HG03571 (cell line): ENCODE measurements at regions not wholly inside any gene's neighbourhood (a gene's known extent, or its start where the extent isn't known, plus 50 kb on each side); places are given as distances from the start of the nearest gene placed in this dataset.
A peak's percentile ranks its signal among the peaks of the same experiment; 100 is the strongest.

Experiments
- ATAC-seq: cut with Tn5 transposase; IDR thresholded peaks from one replicate; pipeline ENCODE4 v1.9.1; 2021; ENCODE audit not compliant: unreplicated experiment

GRCh38 chr6:51365566-51365965, 546.9 kb downstream of the TFAP2B start:
- ATAC-seq: no peak

GRCh38 chr6:51369485-51369884, 550.8 kb downstream of the TFAP2B start:
- no peak for ATAC-seq

GRCh38 chr6:51382847-51383246, 564.2 kb downstream of the TFAP2B start:
- ATAC-seq: no peak

DNA sequence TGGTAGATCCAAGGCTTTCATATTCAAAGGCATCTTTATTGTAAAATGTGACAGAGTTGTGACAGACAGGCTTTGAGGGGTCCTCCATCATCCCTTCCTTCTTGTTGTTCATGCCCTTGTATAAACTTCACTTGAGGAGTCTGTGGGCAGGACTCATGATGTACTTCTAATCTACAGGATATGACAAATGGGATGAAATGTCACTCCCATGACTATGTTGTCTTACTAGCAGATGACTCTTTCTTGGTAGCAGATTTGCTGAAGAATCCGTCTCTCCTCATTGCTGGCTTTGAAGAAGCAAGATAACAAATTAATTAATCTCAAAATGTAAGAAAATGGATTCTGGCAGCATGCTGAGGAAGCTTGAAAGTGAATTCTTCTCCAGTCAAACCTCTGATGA, 566.1 kb downstream of the TFAP2B start:
- no peak for ATAC-seq

- no peak for ATAC-seq
Measured at GRCh38 chr6:51386347-51386836, 567.7 kb downstream of the TFAP2B start.

DNA sequence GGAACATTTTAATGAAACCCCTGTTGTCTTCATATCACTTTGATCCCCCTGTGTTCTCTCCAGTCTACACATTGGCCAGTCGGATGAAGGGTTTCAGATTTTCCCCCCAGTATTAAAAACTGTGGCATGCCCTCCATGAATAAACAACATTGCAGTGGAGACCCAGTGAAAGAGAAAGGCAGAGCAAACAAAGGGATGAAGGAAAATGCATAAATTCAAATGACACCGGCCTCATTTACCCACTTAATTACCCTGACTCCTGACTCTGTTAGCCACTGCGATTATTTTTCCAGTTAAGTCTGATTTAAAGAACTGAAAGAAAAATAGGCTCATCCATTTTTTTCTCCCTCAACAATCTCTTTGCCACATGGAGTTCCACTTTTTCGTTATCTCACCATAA, 569.2 kb downstream of the TFAP2B start:
- no peak for ATAC-seq

DNA sequence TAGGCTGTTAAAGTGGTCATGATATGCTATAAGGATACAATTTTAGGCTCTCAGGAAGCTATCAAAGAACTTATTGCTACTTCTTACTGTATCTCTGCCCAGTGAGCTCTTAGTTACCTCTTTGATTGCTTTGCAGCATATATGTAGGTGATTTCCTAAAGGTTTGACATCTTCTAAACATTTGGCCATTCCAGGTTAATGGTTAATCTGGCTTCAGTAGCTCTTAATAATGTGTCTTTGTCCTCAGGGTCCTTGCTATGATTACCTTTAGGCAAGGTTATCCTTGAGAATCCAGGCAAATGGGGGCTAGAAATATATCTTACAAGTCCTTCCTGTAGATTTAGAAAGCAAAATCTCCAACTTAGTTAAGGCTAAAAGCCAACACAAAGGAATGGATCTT, 575.4 kb downstream of the TFAP2B start:
- ATAC-seq: no peak

- peak; percentile 64 for ATAC-seq
Measured at GRCh38 chr6:51396583-51396982, 577.9 kb downstream of the TFAP2B start.

DNA sequence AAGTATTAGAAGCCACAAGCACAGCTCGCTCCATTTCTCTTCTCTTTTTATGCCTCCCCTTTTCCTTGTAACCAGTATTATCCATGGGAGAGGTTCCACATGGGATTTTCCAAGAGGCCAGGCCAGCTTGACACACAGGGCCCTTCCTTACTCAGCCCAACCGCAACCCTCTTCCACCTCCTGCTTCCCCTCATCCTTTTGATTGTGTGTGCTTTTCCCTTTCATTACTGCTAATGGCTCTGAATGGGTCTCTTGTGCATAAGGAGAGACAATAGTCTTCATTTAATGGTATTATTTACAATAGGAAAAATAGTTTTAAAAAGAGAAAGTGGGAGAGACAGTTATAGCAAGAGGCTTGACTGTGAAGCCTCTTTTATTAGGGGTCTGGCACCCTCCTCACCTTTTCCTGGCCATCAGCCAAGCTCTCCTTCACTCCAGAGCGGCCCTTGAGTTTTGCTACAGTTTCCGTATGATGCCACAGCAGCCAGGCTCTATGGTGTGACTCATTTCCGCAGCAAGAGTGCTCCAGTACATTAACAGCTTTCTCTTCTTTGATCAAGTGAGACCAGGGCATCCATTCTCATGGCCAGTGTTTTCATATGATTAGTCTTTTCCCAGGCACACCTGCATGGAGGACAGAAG, 579.5 kb downstream of the TFAP2B start:
- ATAC-seq: peak; percentile 49

DNA sequence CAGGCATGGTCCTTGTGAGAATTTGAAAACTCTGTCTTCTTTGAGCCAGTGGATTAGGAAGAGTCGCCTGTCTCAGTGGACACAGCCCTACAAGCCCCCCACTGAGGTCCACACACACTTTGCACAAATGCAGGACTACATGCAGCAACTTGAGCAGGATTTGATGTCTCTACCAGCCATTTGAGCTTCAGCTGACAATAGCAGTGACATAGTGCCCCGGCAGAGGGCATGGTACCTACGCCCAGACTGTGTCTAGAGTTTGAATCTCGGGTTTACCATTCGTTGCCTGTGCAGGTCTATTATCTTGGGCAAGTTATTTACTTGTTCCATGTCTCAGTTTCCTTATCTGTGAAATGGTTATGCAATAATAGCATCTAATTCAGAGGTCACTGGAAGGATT, 580.1 kb downstream of the TFAP2B start:
- no peak for ATAC-seq

- no peak for ATAC-seq
Measured at GRCh38 chr6:51410453-51410852, 591.8 kb downstream of the TFAP2B start.

GRCh38 chr6:51411496-51412125, 592.9 kb downstream of the TFAP2B start:
- no peak for ATAC-seq

GRCh38 chr6:51414361-51414760, 595.7 kb downstream of the TFAP2B start:
- no peak for ATAC-seq

GRCh38 chr6:51415501-51415900, 596.8 kb downstream of the TFAP2B start:
- no peak for ATAC-seq

DNA sequence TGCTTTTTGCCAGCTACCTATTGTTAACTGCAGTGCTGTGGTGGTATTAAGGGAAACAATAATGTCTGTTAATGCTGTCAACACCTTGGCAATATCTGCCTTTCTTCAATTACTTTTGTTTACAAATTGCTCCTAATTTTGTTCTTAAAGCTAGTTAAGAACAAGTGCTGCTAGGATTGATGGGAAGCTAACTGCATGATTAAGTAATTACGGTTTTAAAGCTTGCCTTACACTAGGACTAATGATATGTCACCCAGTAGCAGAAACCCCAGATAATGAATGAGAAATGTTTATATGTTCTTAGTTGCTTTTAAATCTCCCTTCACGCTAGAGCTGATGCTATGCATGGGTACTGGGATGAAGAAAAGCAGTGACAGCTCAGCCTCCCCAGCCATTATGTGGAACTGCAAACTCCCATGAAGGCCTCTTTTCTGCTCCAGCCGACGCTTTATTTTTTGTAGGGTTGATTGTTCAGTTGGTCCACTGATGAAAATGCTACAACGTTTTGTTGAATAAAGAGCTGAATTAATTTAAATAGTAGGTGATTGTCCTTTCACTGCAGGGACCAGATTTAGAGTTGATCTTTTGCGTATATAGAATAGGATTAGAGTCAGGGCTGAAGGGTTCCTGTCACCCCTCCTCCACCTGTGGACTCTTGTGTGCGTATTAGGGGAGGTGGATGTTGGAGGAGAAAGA, 610.5 kb downstream of the TFAP2B start:
- ATAC-seq: no peak

DNA sequence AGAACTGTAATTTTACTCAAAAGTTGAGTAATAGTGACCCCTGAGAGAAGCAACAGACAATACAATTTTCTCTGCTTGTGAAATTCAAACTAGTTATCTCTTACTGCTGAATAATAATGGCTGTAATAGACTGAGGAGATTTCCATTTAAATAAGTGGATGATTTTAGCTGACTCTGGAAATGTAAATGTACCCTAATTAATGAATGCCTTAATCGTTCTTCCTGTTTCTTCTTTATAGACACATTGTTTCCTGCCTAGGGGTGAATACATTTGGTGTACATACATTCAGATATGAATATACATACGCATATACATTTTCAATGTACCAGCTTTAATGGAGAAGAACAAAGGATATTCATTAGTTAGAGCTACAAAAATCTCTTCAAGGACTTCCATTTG, 611.9 kb downstream of the TFAP2B start:
- ATAC-seq: no peak

DNA sequence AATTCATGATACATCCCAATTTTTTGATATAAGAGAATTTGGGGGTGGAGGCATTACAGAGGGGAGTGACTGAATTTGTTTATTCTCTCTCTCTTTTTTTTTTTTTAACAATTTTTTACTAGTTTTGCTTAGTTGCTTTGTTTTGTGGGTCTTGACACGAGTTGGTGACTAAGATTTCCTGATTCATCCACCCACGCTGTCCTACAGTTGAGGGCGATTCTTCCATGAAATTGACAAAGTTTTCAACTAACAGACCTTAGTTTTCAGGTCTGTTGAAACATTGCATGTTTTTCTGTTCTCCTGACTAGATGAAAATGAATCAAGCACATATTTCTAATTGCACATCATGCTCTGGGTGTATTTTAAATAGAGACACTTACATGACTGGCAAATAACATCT, 613.8 kb downstream of the TFAP2B start:
- no peak for ATAC-seq

GRCh38 chr6:51450248-51450957, 631.7 kb downstream of the TFAP2B start:
- no peak for ATAC-seq

- no peak for ATAC-seq
Measured at GRCh38 chr6:51450958-51451357, 632.3 kb downstream of the TFAP2B start.

DNA sequence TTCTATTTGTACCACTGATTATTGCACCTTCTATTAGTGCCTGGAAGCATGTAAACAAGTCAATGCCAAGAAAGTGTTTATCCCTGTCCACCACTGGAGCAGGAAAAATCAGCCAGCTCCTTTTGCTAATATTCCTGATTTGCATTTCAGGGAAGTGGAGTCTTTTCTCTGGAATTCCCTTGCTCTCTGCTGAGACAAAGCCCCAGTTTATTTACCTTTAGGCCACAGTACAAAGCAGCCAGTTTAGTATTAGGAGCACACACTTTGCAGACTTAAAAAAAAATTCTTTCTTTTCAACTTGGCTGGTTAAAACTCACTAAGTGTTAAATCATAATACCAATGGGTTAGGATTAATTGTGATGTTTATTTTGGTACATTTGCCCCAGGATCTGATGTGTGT, 631.1 kb downstream of the PKHD1 start:
- no peak for ATAC-seq

- peak; percentile 88 for ATAC-seq
Measured at GRCh38 chr6:51459958-51460357, 627.5 kb downstream of the PKHD1 start.

GRCh38 chr6:51462896-51463295, 624.5 kb downstream of the PKHD1 start:
- no peak for ATAC-seq
